ENCODE measurements at regions not wholly inside any gene's neighbourhood (a gene's known extent, or its start where the extent isn't known, plus 50 kb on each side); places are given as distances from the start of the nearest gene placed in this dataset.

- DNase-seq (ENCODE audit: low read depth) = no peak
- no peak overlapping the region for H3K4me3 ChIP-seq (ENCODE audit: control insufficient read depth, low read depth, low read length)
- TF ChIP-seq CTCF (IDR thresholded peaks at IDR 0.05; ENCODE audit: control insufficient read depth, insufficient read depth, low read depth, low read length, missing control alignments) = no peak
Measured at GRCh38 chr1:5571438-5571837, 420.8 kb downstream of the NPHP4 start.

DNA sequence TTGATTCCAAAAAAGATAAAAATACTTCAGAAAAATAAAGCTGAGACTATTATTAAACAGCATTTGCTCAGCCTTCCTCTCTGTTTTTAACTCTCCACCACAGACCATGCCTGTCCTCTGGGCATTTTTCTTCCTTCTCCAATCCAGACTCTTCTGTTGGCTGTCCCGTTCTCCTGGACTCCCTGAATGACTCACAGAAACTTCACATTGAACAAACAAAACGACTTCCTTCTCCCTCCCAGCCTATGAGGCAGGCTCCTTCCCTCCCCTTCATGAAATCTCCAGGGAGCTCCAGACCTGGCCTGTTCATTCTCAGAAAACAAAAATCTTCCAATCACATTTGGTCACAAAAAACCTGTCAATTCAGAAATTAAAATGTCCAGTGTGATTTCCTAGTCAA lies 421.3 kb downstream of the NPHP4 start:
- TF ChIP-seq CTCF (IDR thresholded peaks at IDR 0.05; ENCODE audit: control insufficient read depth, insufficient read depth, low read depth, low read length, missing control alignments) = no peak
- no peak for DNase-seq (ENCODE audit: low read depth)

GRCh38 chr1:5568321-5568720 lies 423.9 kb downstream of the NPHP4 start:
- no peak for TF ChIP-seq CTCF (IDR thresholded peaks at IDR 0.05; ENCODE audit: control insufficient read depth, insufficient read depth, low read depth, low read length, missing control alignments)

More for the DNA sequence above, 421.3 kb downstream of the NPHP4 start:
- H3K4me3 ChIP-seq (ENCODE audit: control insufficient read depth, low read depth, low read length) = no peak overlapping the region

GRCh38 chr1:5567839-5568238 lies 424.4 kb downstream of the NPHP4 start:
- no peak for TF ChIP-seq CTCF (IDR thresholded peaks at IDR 0.05; ENCODE audit: control insufficient read depth, insufficient read depth, low read depth, low read length, missing control alignments)
- H3K4me3 ChIP-seq (ENCODE audit: control insufficient read depth, low read depth, low read length) = no peak overlapping the region
- no peak for DNase-seq (ENCODE audit: low read depth)

More at GRCh38 chr1:5568321-5568720, 423.9 kb downstream of the NPHP4 start:
- no peak overlapping the region for H3K4me3 ChIP-seq (ENCODE audit: control insufficient read depth, low read depth, low read length)
- no peak for DNase-seq (ENCODE audit: low read depth)

DNA sequence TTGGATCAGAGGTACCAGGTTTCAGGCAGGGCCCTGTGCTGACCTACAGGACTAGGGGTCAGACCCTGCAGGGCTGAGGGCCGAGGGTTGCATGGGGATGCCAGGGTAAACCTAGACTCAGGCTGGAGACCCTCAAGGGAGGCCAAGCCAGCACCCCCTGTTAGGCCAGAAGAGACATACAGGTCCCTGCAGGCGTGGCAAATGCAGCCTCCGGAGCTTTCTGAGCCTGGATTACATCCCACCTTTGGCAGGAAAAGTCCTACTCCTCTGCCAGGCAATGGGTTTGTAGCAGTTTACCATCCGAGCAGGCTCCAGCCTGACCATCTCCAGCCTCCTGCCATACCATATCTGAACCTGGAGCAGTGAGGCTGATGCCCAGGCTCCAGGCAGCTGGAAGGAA lies 425.3 kb downstream of the NPHP4 start:
- no peak overlapping the region for H3K4me3 ChIP-seq (ENCODE audit: control insufficient read depth, low read depth, low read length)
- DNase-seq (ENCODE audit: low read depth) = no peak
- TF ChIP-seq CTCF (IDR thresholded peaks at IDR 0.05; ENCODE audit: control insufficient read depth, insufficient read depth, low read depth, low read length, missing control alignments) = no peak

GRCh38 chr1:5565281-5566125 lies 426.7 kb downstream of the NPHP4 start:
- no peak for DNase-seq (ENCODE audit: low read depth)
- TF ChIP-seq CTCF (IDR thresholded peaks at IDR 0.05; ENCODE audit: control insufficient read depth, insufficient read depth, low read depth, low read length, missing control alignments) = no peak
- H3K4me3 ChIP-seq (ENCODE audit: control insufficient read depth, low read depth, low read length) = no peak overlapping the region
